Hindlimb muscle (tissue), 1 donor: ENCODE measurements at regions not wholly inside any gene's neighbourhood (a gene's known extent, or its start where the extent isn't known, plus 50 kb on each side); places are given as distances from the start of the nearest gene placed in this dataset.

Experiments used
- DNase-seq: peaks from one replicate; pipeline ENCODE4 v3.0.0-alpha.2; 2013

DNA sequence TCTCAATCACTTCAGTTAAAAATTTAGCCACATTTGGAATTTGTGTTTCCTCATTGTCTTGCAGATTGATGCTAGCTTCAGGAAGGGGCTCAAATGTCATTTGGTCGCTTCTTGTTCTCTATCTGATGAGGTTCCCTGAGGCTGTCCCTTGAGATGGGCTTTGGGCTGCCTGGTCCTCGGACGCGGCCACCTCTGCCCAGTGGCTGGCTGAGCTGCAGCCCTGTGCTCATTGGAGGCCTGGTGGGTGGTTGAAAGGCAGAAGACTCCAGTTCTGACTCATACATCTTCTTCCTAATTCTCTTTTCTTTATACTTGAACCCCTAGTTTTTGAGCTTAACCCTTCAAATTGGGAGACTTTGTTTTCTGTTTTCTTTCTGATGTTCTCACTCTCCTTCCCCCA is 78.8 kb upstream of the NTRK2 start:
- no peak for DNase-seq

DNA sequence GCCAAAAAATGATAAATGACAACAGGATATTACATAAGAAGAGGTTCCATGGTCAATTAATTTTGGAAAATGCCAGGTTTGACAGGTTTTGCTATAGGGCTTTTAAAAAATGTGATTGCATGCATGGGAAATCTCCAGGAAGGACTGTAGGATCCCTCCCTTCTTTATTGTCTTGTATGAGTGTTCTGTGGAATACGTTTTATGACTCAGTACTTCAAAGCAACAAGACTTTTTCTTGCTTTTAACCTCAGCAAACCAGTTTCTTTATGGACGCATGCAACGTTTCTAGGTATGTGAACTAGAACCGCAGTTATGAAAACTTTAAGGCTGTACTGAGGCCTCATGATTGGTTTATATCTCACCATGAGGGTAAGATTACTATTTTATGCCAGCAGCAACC is 76.6 kb upstream of the NTRK2 start:
- DNase-seq, result no peak

DNA sequence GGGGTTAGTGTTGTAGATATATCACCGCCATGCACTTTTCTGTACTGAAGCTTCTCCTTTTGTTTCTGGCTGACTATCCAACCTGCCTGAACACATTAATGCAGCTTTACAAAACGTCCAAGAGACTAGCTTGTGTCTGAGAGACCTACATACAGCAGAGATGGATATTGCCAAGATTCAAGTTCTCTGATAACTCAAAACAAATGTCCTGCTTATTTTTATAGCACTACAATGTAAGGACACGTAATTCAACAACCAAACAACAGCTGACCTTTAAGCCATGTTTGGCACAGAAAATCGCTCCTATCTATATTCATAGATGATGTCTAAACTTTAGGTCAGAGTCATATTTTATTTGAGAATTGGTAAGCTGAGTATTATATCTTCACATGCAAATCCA is 76.2 kb upstream of the NTRK2 start:
- no peak for DNase-seq

DNA sequence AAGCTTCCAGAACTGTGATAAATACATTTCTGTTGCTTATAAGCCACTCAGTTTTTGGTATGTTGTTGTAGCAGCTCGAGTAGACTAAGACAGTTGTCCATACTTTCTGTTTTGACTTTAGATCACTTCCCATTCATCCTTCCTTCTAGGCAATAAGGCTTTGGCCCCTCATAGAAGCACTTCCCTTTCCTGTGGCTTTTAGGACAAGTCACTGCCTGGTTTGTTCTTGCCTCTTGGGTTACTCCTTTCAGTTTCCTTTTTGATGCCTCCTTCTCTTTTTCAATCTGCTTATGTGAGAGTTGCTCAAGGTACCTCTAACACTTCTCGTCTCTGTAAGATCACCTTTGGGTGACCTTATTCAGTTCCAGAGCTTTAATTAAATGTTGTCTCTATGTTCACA is 72.4 kb upstream of the NTRK2 start:
- no peak for DNase-seq

DNA sequence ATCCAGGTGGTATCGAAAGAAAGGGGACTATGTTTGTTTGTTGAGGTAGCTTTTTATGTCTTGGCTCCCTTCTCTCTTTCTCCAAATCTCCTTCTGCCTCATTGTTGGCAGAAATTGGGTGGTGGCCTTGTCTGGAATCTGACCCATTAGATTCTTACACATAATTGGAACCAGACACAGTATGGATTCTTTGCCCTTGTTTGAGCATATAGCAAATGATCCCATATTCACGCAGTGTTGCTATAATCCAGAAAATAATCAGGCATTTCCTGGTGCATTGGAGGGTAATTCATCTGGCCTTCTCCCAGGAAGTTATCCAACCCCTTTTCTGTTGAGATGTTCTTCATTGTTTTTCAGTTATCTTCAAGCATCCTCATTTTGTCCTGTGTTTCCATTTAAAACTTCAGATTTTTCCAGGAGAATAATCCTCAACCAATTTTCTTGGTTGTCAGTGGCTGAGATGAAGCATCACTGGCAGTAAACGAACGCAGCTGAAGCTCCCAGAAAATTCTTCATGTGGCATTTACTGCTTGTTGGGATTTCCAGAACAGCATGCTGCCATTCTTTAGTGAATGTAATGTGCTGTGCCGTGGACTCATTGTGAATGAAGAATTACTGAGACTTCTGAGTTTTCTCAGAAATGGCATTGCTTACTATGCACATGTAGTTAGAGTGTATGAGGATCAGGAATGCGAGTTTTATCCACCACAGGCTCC is 70.5 kb upstream of the NTRK2 start:
- DNase-seq, result no peak

DNA sequence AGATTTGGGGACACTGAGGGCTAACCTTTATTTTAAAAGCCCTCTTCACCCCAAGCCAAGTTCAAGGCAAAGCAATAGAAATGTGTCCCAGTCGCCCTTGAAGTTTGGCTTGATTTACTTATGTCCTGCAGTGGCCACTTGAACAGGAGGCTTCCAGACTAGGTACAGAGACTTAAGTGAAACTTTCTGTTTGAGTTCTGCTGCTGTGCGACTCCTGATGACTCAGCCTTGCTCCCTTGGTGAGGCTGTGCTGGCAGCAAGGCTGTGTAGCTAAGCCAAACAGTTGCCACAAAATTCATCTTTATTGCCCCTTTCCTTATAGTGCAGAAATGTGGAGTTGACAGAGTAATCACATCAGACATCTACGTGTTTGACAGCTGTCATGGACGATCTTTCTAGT is 68.8 kb upstream of the NTRK2 start:
- no peak for DNase-seq

DNA sequence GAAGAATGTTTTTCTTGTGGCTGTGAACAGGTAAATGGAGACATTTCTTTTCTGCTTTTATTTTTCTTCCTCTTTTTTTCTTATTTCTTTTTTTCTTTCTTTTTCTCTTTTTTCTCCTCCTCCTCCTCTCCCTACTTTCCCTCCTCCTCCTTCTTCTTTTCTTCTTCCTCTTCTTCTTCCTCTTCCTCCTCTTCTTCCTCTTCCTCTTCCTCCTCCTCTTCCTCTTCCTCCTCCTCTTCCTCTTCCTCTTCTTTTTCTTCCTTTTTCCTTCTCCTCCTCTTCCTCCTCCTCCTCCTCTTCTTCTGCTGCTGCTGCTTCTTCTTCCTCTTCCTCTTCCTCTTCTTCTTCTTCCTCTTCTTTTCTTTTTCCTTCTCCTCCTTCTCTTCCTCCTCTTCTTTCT is 65.3 kb upstream of the NTRK2 start:
- DNase-seq, result no peak

DNA sequence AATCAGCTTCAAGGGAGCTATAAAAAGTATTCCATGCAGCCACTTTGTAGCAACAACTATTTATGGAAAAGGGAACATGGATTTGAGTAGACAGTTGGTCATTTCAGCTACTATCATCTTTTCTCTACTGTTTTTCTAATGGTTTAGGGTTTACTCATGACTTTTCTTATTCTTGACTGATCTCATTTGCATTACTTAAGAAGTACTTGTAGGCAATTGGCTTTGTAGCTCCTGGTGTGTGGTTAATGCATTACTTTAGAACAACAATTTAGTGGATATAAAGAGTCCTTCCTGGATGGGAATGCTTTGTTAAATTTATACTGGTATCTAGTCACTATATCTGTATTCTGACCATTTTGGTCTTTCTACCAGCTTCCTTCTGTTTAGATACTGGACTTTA is 59.8 kb upstream of the NTRK2 start:
- DNase-seq, result no peak

DNA sequence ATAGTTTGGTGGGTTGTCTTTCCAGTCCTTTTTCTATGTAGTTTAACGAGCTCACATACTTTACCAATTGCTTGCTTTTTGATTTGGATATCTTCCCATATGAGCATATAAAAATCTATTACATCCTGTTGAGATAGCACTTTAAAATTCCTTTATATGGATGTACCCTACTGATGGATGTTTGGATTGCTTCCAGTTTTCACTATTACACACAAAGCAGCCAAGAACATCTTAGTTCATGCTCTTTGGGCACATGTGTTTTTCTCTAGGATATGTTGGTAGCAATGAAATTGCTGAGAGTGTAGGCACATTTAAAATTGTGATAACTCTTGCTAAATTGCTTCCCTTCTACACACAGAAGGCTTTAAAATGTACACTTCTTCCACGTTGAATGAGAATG is 56.1 kb upstream of the NTRK2 start:
- no peak for DNase-seq

DNA sequence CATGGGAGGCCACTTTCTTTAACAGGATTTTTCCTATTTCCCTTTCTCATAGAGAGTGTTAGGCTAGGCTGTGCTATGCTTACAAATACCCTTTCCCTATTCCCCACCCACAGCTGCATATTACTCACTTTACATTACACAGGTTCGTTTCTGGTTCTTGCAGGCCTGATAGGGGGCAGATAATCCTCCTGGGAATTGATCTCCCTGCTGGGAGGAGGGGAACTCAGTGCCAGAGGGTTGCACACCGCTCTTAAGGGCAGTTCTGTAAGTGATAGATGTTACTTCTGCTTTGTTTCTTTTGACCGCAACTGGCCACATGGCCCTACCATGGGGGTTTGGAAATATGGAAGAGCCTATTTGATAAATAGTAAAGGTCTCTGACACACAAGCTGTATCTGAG is 54.0 kb upstream of the NTRK2 start:
- no peak for DNase-seq

DNA sequence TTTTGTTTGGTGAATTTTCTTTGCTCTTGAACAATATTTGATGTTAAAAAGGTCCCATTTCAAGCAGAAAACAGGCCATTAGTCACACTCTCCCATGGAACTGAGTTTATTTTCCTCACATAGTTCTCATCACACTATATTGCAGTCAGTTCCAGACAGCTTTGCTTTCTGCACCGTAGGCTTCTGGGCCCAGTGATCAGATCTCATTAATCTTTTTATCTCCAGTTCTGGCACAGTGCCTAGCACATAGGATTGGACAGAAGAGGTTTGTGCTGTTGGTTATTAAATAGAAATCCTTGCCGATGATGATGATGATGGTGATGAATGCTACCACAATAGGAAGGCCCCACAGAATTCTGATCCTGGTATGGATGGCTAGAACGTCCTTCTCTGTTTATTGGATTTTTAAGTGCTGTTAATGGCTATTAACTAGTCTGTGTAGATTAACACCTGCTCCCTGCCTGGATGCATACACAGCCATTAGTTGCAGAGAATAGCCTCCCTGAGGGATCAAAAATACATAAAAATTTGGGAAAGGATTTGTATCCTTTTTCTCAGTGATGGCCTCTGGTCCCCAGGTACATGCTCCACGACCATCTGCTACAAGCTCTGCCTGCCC is 52.0 kb upstream of the NTRK2 start:
- DNase-seq, result no peak
